ENCODE measurements at regions not wholly inside any gene's neighbourhood (a gene's known extent, or its start where the extent isn't known, plus 50 kb on each side); places are given as distances from the start of the nearest gene placed in this dataset.

DNA sequence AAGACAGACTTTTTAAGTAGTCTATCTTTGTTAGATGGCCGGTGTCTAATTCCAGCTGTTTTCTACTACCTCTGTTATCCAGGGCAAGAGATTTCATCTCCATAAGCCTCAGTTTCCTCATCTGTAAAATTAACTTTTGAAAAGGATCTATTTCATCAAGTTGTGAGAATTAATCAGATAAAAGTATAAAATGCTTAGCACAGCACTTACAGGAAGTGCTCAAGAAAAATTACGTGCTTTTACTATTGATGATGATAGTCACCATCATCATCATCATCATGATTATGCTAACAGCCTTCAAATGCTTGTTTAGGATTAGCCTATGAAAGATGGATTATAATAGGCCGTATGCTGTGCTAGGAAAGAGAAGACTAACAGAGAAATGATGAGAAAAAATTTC, 76.2 kb downstream of the CYRIA start:
- no peak overlapping the region for H3K4me3 ChIP-seq
- no peaks in the 10 kb centered on the region for H3K36me3 ChIP-seq
- no peaks in the 10 kb centered on the region for H3K4me1 ChIP-seq
- no peak for DNase-seq
- WGBS, 2 donors = 81 to 85% methylated on average over 3 of the region's 3 CpGs
- TF ChIP-seq POLR2A (IDR thresholded peaks at IDR 0.05) = no peak
- TF ChIP-seq, protein P1, sequence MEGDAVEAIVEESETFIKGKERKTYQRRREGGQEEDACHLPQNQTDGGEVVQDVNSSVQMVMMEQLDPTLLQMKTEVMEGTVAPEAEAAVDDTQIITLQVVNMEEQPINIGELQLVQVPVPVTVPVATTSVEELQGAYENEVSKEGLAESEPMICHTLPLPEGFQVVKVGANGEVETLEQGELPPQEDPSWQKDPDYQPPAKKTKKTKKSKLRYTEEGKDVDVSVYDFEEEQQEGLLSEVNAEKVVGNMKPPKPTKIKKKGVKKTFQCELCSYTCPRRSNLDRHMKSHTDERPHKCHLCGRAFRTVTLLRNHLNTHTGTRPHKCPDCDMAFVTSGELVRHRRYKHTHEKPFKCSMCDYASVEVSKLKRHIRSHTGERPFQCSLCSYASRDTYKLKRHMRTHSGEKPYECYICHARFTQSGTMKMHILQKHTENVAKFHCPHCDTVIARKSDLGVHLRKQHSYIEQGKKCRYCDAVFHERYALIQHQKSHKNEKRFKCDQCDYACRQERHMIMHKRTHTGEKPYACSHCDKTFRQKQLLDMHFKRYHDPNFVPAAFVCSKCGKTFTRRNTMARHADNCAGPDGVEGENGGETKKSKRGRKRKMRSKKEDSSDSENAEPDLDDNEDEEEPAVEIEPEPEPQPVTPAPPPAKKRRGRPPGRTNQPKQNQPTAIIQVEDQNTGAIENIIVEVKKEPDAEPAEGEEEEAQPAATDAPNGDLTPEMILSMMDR (IDR thresholded peaks at IDR 0.05) = no peak
- no peaks in the 10 kb centered on the region for H3K27me3 ChIP-seq
- no peaks in the 10 kb centered on the region for H3K9me3 ChIP-seq
- intact Hi-C loops (cut with DNase I) = no loop called here
- no peak overlapping the region for H3K27ac ChIP-seq

DNA sequence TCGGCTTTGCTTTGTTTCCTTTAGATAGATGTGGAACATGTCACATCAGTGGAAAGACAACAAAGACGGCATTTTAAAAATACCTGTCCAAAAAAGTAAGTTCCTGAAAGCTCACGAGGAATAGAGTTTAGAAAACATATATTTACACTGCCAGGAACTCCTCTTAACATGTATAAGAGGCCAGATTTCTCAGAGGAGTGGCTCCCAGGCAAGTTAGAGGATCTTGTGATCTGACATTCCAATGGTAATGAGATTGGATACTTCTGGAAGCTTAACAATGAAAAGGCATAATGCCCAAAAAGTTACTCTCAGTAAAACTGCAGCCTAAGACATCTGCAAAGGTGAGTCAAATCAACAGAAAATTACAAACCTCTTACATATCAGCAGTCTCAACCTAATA, 77.1 kb downstream of the CYRIA start:
- Histone ChIP-seq H3K27me3 (no peaks in the 10 kb centered on the region), H3K27ac (no peak overlapping the region), H3K4me3 (no peak overlapping the region), H3K9me3 (no peaks in the 10 kb centered on the region), H3K36me3 (no peaks in the 10 kb centered on the region), H3K4me1 (no peaks in the 10 kb centered on the region)
- no peak for TF ChIP-seq POLR2A (IDR thresholded peaks at IDR 0.05)
- TF ChIP-seq, protein P1 (IDR thresholded peaks at IDR 0.05) = no peak
- 44 to 54% methylated on average over 3 of the region's 3 CpGs for WGBS, 2 donors
- intact Hi-C loops (cut with DNase I) = no loop called here
- no peak for DNase-seq

DNA sequence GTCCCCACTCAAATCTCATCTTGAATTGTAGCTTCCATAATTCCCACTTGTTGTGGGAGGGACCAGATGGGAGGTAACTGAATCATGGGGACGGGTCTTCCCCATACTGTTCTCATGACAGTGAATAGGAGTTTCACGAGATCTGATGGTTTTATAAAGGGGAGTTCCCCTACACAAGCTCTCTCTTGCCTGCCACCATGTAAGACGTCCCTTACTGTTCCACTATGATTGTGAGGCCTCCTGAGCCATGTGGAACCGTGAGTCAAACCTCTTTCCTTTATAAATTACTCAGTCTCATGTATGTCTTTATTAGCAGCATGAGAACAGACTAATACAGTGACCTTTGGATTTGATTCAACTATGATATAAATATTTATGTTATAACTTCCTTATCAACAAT, 78.0 kb downstream of the CYRIA start:
- H3K27me3 ChIP-seq = no peaks in the 10 kb centered on the region
- H3K9me3 ChIP-seq = no peaks in the 10 kb centered on the region
- TF ChIP-seq, protein P1 (IDR thresholded peaks at IDR 0.05) = no peak
- H3K36me3 ChIP-seq = no peaks in the 10 kb centered on the region
- intact Hi-C loops (cut with DNase I) = no loop called here
- no peak for DNase-seq
- no peaks in the 10 kb centered on the region for H3K4me1 ChIP-seq
- WGBS, 2 donors = 61 to 68% methylated on average over 4 of the region's 4 CpGs
- no peak overlapping the region for H3K27ac ChIP-seq
- H3K4me3 ChIP-seq = no peak overlapping the region

DNA sequence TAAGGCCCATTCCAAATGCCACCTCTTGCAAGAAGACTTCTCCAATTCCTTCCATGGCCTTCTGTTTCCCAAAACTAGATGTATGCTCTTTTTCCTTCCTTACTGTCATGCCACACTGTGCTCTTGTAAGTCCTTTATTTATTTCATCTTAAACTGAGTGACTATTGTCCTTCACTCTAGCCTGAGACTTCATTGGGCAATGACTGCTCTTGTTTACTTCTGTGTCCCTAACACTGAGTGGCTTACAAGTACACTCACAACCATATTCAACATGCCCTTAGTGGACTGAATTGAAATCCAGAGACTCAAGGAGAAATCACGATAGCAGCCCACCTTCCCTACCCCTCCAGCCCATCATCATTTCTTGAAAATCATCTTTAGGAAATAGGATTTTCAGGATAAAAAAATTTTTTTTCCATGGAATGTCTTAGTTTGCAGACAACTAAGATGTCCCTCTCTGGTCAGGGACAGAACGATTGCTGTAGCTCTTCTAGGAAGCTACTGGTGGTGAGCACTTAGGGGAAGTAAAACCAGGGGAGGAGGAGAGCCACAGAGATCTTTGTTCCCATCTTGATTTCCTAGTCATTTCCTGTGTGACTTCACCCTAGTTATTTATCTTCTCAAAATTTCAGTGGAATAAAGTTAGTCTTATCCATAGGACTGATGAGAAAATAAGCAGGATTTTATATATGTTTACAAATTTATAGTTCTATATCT, 80.7 kb downstream of the CYRIA start:
- Histone ChIP-seq H3K36me3 (no peaks in the 10 kb centered on the region), H3K27me3 (no peaks in the 10 kb centered on the region), H3K27ac (peak overlapping the region in 1 of 4 donors; percentile 7), H3K4me1 (no peaks in the 10 kb centered on the region), H3K9me3 (no peaks in the 10 kb centered on the region), H3K4me3 (no peak overlapping the region)
- no peak for DNase-seq
- TF ChIP-seq, protein P1 (IDR thresholded peaks at IDR 0.05) = no peak
- TF ChIP-seq POLR2A (IDR thresholded peaks at IDR 0.05) = no peak
- WGBS, 2 donors = 62 to 77% methylated on average over 2 of the region's 2 CpGs
- intact Hi-C loops (cut with DNase I) = no loop called here

DNA sequence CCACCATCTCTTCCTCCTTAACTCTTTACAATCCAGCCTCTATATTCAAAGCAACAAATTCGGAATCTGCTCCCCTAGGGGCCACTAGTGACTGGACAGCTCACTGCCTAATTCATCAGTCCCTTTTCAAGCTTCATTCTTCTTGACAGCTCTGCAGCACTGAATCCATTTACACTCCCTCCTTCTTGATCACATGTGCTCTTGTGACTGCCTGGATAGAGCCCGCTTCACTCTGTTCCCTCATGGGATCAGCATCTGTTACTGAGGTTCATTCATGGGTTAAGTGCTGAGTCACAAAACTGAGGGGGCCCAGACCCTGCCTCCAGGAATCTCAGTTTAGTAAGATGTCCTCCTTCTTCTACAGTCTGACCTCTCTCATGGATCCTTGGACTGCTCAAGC, 81.5 kb downstream of the CYRIA start:
- H3K27ac ChIP-seq = no peak overlapping the region
- 80 to 89% methylated on average over 2 of the region's 2 CpGs for WGBS, 2 donors
- H3K4me1 ChIP-seq = no peaks in the 10 kb centered on the region
- no peaks in the 10 kb centered on the region for H3K9me3 ChIP-seq
- DNase-seq = no peak
- intact Hi-C loops (cut with DNase I) = no loop called here
- no peak overlapping the region for H3K4me3 ChIP-seq
- no peak for TF ChIP-seq POLR2A (IDR thresholded peaks at IDR 0.05)
- TF ChIP-seq, protein P1 (IDR thresholded peaks at IDR 0.05) = no peak
- no peaks in the 10 kb centered on the region for H3K27me3 ChIP-seq
- H3K36me3 ChIP-seq = no peaks in the 10 kb centered on the region
